ENCODE measurements at regions not wholly inside any gene's neighbourhood (a gene's known extent, or its start where the extent isn't known, plus 50 kb on each side); places are given as distances from the start of the nearest gene placed in this dataset.

GRCh38 chr14:49982082-49982481, 89.2 kb downstream of the ARF6 start:
- H3K27ac ChIP-seq (ENCODE audit: low read depth): no peak overlapping the region
- H3K4me1 ChIP-seq (ENCODE audit: insufficient read depth): no peaks in the 10 kb centered on the region
- DNase-seq (ENCODE audit: extremely low spot score): no peak
- H3K4me3 ChIP-seq (ENCODE audit: low read depth, low read length): no peak overlapping the region
- H3K36me3 ChIP-seq (ENCODE audit: insufficient read depth): no peaks in the 10 kb centered on the region
- WGBS: 81% methylated on average over 7 of the region's 7 CpGs

GRCh38 chr14:49982501-49982951, 89.6 kb downstream of the ARF6 start:
- Histone ChIP-seq H3K27ac (ENCODE audit: low read depth) (no peak overlapping the region), H3K4me3 (ENCODE audit: low read depth, low read length) (peak overlapping the region; percentile 15), H3K36me3 (ENCODE audit: insufficient read depth) (no peaks in the 10 kb centered on the region), H3K4me1 (ENCODE audit: insufficient read depth) (no peaks in the 10 kb centered on the region)
- no peak for DNase-seq (ENCODE audit: extremely low spot score)
- 58% methylated on average over 9 of the region's 9 CpGs for WGBS

GRCh38 chr14:49984424-49984823, 91.5 kb downstream of the ARF6 start:
- no peak for DNase-seq (ENCODE audit: extremely low spot score)
- WGBS: 84% methylated on average over 2 of the region's 2 CpGs
- Histone ChIP-seq H3K4me1 (ENCODE audit: insufficient read depth) (no peaks in the 10 kb centered on the region), H3K4me3 (ENCODE audit: low read depth, low read length) (no peak overlapping the region), H3K36me3 (ENCODE audit: insufficient read depth) (no peaks in the 10 kb centered on the region), H3K27ac (ENCODE audit: low read depth) (no peak overlapping the region)

DNA sequence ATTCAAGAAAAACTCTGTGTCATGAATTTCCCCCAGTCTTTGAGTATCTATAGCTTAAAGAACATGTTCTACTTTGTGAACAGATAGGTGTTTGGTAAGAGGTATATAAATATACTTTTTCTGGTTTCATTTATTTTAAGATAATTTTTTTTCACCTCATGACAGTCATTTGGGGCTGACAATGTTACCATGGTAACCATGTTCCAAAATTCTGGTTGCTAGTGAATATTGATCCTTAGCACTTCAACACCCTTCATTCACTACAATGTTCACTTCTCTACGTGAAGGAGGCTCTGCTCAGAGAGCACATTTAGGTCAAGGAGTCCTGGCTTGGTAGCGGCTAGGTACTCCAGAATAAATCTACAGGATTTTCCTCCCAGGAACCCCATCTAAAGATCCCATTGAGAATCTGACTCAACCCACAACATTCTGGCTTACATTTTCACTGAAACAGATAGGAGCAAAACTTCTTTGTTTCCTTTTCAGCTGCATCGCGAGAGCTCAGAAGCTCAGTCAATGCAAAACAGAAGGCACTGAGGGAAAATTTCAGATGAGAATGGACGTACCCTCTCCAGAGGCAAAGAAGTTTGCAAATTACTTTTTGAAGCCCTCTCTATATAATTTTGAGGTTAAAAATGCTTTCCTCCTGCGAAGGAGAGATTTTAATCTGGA, 93.6 kb downstream of the ARF6 start:
- H3K36me3 ChIP-seq (ENCODE audit: insufficient read depth): no peaks in the 10 kb centered on the region
- DNase-seq (ENCODE audit: extremely low spot score): no peak
- no peak overlapping the region for H3K4me3 ChIP-seq (ENCODE audit: low read depth, low read length)
- no peak overlapping the region for H3K27ac ChIP-seq (ENCODE audit: low read depth)
- 74% methylated on average over 6 of the region's 6 CpGs for WGBS
- no peaks in the 10 kb centered on the region for H3K4me1 ChIP-seq (ENCODE audit: insufficient read depth)

- Histone ChIP-seq H3K36me3 (ENCODE audit: insufficient read depth) (no peaks in the 10 kb centered on the region), H3K27ac (ENCODE audit: low read depth) (no peak overlapping the region), H3K4me3 (ENCODE audit: low read depth, low read length) (no peak overlapping the region), H3K4me1 (ENCODE audit: insufficient read depth) (no peaks in the 10 kb centered on the region)
- 85% methylated on average over 9 of the region's 9 CpGs for WGBS
- no peak for DNase-seq (ENCODE audit: extremely low spot score)
These were observed 95.5 kb downstream of the ARF6 start for GRCh38 chr14:49988080-49988990.

- Histone ChIP-seq H3K4me1 (ENCODE audit: insufficient read depth) (no peaks in the 10 kb centered on the region), H3K4me3 (ENCODE audit: low read depth, low read length) (no peak overlapping the region), H3K36me3 (ENCODE audit: insufficient read depth) (no peaks in the 10 kb centered on the region), H3K27ac (ENCODE audit: low read depth) (no peak overlapping the region)
- 96% methylated on average over 2 of the region's 2 CpGs for WGBS
- no peak for DNase-seq (ENCODE audit: extremely low spot score)
These were observed 97.1 kb downstream of the ARF6 start for GRCh38 chr14:49989966-49990365.

GRCh38 chr14:49991491-49991890, 98.6 kb downstream of the ARF6 start:
- H3K27ac ChIP-seq (ENCODE audit: low read depth): no peak overlapping the region
- no peak for DNase-seq (ENCODE audit: extremely low spot score)
- WGBS: 60% methylated on average over 4 of the region's 4 CpGs
- no peaks in the 10 kb centered on the region for H3K36me3 ChIP-seq (ENCODE audit: insufficient read depth)
- H3K4me3 ChIP-seq (ENCODE audit: low read depth, low read length): no peak overlapping the region
- H3K4me1 ChIP-seq (ENCODE audit: insufficient read depth): no peaks in the 10 kb centered on the region

DNA sequence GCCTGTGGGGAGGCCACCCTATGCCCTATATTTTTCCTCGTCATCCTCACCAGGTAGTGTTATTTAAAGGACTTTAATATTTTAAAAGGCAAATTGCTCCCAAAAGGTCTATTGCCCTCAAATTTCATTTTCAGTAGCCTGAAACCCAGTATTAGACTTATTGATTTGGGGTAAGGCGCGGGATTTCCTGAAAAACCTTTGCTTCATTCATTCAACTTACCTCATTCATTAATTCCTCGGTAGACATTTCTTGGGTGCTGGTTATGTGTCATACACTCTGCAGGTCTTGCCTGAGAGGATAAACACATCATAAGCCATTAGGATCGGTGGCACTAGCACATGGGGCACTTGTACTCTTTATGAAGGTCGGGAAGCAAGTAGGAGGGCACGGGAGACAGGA, 99.2 kb downstream of the ARF6 start:
- 96% methylated on average over 7 of the region's 7 CpGs for WGBS
- no peak for DNase-seq (ENCODE audit: extremely low spot score)
- no peaks in the 10 kb centered on the region for H3K4me1 ChIP-seq (ENCODE audit: insufficient read depth)
- H3K36me3 ChIP-seq (ENCODE audit: insufficient read depth): no peaks in the 10 kb centered on the region
- H3K27ac ChIP-seq (ENCODE audit: low read depth): no peak overlapping the region
- H3K4me3 ChIP-seq (ENCODE audit: low read depth, low read length): no peak overlapping the region

DNA sequence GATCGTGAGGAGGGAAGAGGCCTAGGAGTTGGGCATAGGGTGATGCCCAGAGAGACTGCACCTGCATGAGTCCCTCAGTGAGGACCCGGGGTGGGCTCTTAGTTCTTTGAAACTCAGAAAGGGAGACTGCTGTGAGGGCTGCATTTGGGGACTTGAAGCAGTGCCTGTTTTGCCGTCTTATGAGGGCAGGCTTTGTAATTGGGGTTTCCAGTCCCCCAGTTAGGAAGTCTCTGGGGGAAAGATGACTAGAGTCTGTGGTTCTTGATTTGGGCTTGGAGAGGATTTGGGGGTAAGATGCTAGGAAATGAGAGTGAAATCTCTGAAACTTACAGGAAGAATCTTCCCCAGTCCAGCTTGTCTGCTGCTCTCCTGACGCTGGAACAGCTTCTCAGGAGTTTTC, 99.6 kb downstream of the ARF6 start:
- Histone ChIP-seq H3K27ac (ENCODE audit: low read depth) (no peak overlapping the region), H3K36me3 (ENCODE audit: insufficient read depth) (no peaks in the 10 kb centered on the region), H3K4me3 (ENCODE audit: low read depth, low read length) (no peak overlapping the region), H3K4me1 (ENCODE audit: insufficient read depth) (no peaks in the 10 kb centered on the region)
- 87% methylated on average over 4 of the region's 4 CpGs for WGBS
- no peak for DNase-seq (ENCODE audit: extremely low spot score)

DNA sequence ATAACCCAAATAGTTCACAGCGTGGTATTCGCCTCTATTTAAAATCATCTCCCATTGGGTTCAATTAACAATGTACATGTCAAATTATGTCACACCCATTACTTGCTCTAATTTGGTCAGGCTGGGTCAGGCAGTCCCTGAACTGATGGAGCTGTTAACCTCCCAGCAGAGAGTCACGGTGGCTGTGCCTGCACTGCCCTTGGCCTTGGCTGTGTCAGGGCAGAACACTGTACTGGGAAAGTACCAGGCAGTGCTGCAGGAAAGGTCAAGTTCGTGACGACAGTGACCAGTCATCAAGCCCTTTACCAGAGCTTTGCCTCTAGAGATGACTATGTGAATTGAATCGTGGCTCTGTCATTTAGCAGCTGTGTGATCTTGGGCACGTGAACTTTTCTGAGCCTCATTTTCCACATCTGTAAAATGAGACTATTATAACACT, 100.0 kb downstream of the ARF6 start:
- no peak overlapping the region for H3K4me3 ChIP-seq (ENCODE audit: low read depth, low read length)
- DNase-seq (ENCODE audit: extremely low spot score): no peak
- no peak overlapping the region for H3K27ac ChIP-seq (ENCODE audit: low read depth)
- H3K4me1 ChIP-seq (ENCODE audit: insufficient read depth): no peaks in the 10 kb centered on the region
- WGBS: 78% methylated on average over 7 of the region's 7 CpGs
- no peaks in the 10 kb centered on the region for H3K36me3 ChIP-seq (ENCODE audit: insufficient read depth)

GRCh38 chr14:49993565-49993964, 100.7 kb downstream of the ARF6 start:
- WGBS: 91% methylated on average over 9 of the region's 9 CpGs
- Histone ChIP-seq H3K36me3 (ENCODE audit: insufficient read depth) (no peaks in the 10 kb centered on the region), H3K4me1 (ENCODE audit: insufficient read depth) (no peaks in the 10 kb centered on the region), H3K27ac (ENCODE audit: low read depth) (no peak overlapping the region), H3K4me3 (ENCODE audit: low read depth, low read length) (no peak overlapping the region)
- DNase-seq (ENCODE audit: extremely low spot score): no peak

DNA sequence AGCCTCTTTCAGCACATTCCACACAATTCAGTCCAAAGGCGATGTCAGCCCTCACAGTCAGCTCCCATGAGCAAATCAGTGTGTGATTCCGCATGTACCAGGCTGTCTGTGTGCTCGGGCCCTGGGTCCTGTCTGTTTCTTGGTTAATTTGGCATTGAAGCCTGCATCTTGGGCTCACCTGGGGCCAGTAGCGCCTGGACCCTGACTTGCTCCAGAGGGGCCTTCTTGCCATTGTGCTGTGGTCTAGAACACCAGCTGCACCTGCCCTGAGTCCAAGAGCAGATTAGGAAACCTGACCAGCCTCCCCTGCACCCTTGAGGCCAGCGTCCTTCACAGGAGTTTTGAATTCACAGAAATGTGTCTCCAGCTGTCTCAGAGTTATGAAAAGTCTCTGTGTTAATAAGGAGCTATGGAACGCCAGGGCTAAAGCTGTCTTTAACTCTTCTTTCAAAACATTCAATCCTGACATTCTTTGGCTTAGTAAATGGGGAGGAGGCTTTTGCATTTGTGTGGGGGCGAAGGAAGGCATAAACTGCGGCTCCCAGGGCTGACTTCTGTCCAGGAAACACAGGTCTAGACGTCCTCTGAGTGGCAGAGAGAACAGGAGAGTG, 102.2 kb downstream of the ARF6 start:
- H3K4me3 ChIP-seq (ENCODE audit: low read depth, low read length): no peak overlapping the region
- H3K36me3 ChIP-seq (ENCODE audit: insufficient read depth): no peaks in the 10 kb centered on the region
- no peak for DNase-seq (ENCODE audit: extremely low spot score)
- H3K27ac ChIP-seq (ENCODE audit: low read depth): no peak overlapping the region
- H3K4me1 ChIP-seq (ENCODE audit: insufficient read depth): no peaks in the 10 kb centered on the region
- 76% methylated on average over 9 of the region's 9 CpGs for WGBS

DNA sequence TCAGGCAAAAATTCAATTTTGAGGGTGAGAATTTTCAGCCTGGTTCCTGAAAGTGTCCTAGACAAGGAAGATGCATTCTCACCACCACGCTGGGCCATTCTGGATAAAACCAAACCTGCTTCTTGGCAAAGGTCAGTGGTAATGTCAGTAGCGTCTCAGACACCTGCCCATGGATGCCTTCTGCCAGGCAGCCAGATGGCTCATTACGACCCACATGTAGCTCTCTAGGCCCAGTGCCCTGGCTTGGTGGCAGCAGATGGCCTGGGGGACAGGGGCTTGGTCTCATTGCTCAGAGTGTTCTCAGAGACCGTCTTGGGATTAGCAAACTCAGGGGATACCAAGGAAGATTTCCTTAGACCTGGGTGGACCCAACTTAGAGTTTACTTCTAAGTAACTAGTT, 105.1 kb downstream of the ARF6 start:
- Histone ChIP-seq H3K4me1 (ENCODE audit: insufficient read depth) (no peaks in the 10 kb centered on the region), H3K4me3 (ENCODE audit: low read depth, low read length) (no peak overlapping the region), H3K27ac (ENCODE audit: low read depth) (no peak overlapping the region), H3K36me3 (ENCODE audit: insufficient read depth) (no peaks in the 10 kb centered on the region)
- DNase-seq (ENCODE audit: extremely low spot score): no peak
- WGBS: 98% methylated on average over 4 of the region's 4 CpGs

Measured in urinary bladder (tissue), 3 donors.